IgD-negative memory B cell (primary cell): ENCODE measurements at regions not wholly inside any gene's neighbourhood (a gene's known extent, or its start where the extent isn't known, plus 50 kb on each side); places are given as distances from the start of the nearest gene placed in this dataset.

Experiments used
- H3K27ac Mint-ChIP-seq, 3 donors: one replicate each; pipeline ENCODE4 v1.8.0; 2020 to 2022; ENCODE audit warnings: mild to moderate bottlenecking in 3 of 3, mixed read lengths in 3 of 3, moderate library complexity in 1 of 3
- H3K27me3 Mint-ChIP-seq: one replicate; pipeline ENCODE4 v1.8.0; 2021; ENCODE audit warnings: mixed read lengths
- H3K36me3 Mint-ChIP-seq: one replicate; pipeline ENCODE4 v1.8.0; 2020; ENCODE audit warnings: mild to moderate bottlenecking, mixed read lengths
- H3K4me1 Mint-ChIP-seq, 3 donors: one replicate each; pipeline ENCODE4 v1.8.0; 2020 to 2022; ENCODE audit warnings: mixed read lengths in 3 of 3, mild to moderate bottlenecking in 1 of 3
- H3K4me3 Mint-ChIP-seq, 4 donors: one replicate each; pipeline ENCODE4 v1.8.0; 2020 to 2022; ENCODE audit warnings: mild to moderate bottlenecking in 4 of 4, mixed read lengths in 4 of 4, moderate library complexity in 3 of 4
- H3K9me3 Mint-ChIP-seq, 3 donors: one replicate each; pipeline ENCODE4 v1.8.0; 2020 to 2021; ENCODE audit warnings: mixed read lengths in 3 of 3, mild to moderate bottlenecking in 1 of 3

DNA sequence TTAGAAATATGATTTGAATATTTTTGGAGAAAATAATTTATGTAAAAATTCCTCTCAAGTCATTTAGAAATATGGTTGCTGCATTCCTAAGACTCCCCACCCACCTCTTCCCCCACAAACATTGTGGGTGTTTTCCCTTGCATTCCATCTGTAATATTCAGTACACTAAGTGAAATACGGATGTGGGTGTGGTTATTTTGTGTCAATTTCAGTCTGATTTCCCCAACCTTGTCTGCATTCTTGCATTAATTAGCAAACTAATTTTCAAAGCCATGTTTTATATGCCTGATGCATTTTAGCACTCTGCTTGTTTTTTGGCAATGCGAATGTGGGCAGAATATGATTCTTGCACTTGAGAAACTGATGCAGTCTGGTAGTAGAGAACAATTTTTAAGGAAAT, 408.3 kb upstream of the RGMA start:
- H3K4me1 Mint-ChIP-seq: no peaks in the 10 kb centered on the region
- no peaks in the 10 kb centered on the region for H3K27me3 Mint-ChIP-seq
- no peak overlapping the region for H3K27ac Mint-ChIP-seq
- no peaks in the 10 kb centered on the region for H3K36me3 Mint-ChIP-seq
- no peak overlapping the region for H3K4me3 Mint-ChIP-seq
- H3K9me3 Mint-ChIP-seq: peaks cover 0 to 6% (median 4%) of the 10 kb centered on the region in 3 donors

DNA sequence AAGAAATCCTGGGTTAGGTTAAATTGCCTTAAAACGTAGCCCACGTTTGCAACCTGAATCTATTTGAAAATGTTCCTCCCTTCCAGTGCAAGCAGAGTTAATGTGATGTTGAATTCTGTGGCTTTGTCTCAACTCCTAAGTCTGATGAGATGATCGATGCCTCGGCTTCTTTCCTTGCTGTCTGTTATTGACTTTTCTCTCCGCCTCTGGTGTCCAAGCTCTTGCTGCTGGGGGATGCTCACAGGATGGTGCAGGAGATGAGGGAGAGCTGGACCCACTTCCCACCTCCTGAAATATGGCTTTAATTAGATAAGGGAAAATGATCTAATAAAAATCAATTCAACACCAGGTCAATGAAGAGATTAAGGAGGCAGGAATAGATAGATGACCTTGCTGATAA, 407.9 kb upstream of the RGMA start:
- Mint-ChIP-seq H3K4me3 (no peak overlapping the region), H3K36me3 (no peaks in the 10 kb centered on the region), H3K9me3 (peaks cover 0 to 6% (median 4%) of the 10 kb centered on the region in 3 donors), H3K27ac (no peak overlapping the region), H3K4me1 (no peaks in the 10 kb centered on the region), H3K27me3 (no peaks in the 10 kb centered on the region)

DNA sequence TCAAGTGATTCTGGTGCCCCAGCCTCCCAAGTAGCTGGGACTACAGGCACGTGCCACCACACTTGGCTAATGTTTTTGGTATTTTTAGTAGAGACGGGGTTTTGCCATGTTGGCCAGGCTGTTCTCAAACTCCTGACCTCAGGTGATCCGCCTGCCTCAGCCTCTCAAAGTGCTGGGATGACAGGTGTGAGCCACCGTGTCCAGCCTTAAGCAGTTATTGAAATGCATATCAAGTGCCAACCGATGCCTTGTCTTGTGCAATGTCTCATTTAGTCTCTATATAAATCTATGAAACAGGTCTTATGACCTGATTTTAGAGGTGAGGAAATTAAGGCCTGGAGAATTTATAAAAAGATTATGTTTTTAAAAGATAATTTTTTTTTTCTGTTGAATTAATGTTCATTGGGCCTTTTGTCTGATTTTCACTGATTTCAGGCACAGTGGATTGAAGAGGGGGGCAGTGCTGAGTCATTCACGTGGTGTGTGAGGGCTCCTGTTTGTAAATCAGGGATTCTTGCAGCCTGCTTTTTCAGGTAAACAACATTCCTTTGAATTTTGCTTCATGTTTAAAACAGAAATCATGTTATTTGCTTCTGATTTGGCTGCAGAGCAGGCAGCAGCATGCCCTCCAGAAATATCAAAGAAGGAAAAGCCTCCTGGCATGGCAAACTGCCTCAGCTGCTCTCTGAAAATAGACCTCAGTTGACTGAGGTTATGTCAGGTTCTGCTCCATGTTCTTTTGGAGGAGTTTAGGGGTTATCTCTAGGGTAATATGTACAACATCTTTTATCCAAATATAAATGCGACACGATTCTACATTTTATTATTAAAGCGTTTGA, 407.0 kb upstream of the RGMA start:
- no peaks in the 10 kb centered on the region for H3K27me3 Mint-ChIP-seq
- no peaks in the 10 kb centered on the region for H3K4me1 Mint-ChIP-seq
- no peak overlapping the region for H3K27ac Mint-ChIP-seq
- H3K9me3 Mint-ChIP-seq: peaks cover 0 to 4% (median 3%) of the 10 kb centered on the region in 3 donors
- no peaks in the 10 kb centered on the region for H3K36me3 Mint-ChIP-seq
- H3K4me3 Mint-ChIP-seq: no peak overlapping the region

DNA sequence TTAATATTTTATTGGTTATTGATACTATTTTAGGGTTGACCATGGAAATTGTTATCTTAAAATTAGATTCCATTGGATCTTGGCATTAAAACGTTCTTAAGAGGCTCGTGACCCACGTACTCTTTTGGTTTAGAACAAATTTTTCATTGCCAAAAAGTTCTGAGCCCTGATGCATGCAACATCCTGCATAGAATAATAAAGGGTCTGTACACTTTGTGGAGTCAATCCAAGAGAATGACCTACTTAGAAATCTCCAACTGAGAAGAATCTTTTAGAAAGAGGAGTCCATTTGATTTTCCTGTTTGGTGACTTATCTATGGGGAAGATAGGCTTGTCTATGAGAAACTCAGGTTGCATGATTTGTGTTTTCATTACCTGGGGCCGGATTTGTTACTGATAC, 404.2 kb upstream of the RGMA start:
- Mint-ChIP-seq H3K4me3 (no peak overlapping the region), H3K27me3 (no peaks in the 10 kb centered on the region), H3K4me1 (no peaks in the 10 kb centered on the region), H3K9me3 (peaks cover 0 to 4% (median 2%) of the 10 kb centered on the region in 3 donors), H3K36me3 (no peaks in the 10 kb centered on the region), H3K27ac (no peak overlapping the region)

DNA sequence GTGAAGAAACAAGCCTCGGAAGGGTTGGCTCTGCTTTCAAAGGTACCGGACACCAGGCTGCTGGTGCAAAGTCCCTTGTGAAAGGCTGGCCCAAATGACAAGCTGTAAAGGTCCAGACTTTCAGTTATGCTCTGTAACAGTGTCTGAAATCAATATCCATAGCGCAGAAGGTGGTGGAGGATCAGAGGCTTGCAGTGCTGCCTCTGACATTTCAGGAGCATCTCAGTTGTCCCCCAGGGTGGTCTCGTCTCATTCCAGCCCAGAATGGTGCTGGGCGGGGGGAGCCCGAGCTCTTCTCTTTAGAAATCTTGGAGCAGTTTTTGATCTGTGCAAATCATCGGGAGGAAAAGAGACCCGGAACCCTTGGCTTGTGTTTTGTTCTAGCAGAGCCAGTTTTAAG, 402.3 kb upstream of the RGMA start:
- Mint-ChIP-seq H3K27me3 (no peaks in the 10 kb centered on the region), H3K27ac (no peak overlapping the region)

DNA sequence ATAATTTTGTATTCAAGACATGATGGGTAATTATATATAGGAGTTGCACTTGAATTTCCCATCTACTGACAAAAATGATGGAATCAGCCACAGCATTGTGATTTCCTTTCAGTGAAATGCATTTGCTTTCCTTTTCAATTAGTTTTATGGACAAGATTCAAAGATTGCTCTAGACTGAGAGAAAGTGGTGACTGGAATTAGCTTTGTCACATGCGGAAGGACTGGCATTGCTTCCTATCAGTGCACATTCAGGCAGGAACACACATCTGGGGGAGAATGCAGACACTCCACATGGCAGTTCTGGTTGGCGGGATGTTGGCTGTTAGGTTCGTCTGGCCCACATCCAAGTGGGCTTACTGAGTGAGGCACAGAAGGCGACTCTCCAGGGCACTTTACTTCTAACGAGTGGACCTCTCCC, 399.3 kb upstream of the RGMA start:
- no peak overlapping the region for H3K4me3 Mint-ChIP-seq
- no peak overlapping the region for H3K27ac Mint-ChIP-seq
- peaks cover 0 to 4% (median 0%) of the 10 kb centered on the region in 3 donors for H3K9me3 Mint-ChIP-seq
- no peaks in the 10 kb centered on the region for H3K4me1 Mint-ChIP-seq
- H3K36me3 Mint-ChIP-seq: no peaks in the 10 kb centered on the region
- peaks cover 1% of the 10 kb centered on the region for H3K27me3 Mint-ChIP-seq

More for the DNA sequence above, 402.3 kb upstream of the RGMA start:
- Mint-ChIP-seq H3K4me3 (no peak overlapping the region), H3K4me1 (no peaks in the 10 kb centered on the region), H3K9me3 (peaks cover 0 to 4% (median 0%) of the 10 kb centered on the region in 3 donors), H3K36me3 (no peaks in the 10 kb centered on the region)

DNA sequence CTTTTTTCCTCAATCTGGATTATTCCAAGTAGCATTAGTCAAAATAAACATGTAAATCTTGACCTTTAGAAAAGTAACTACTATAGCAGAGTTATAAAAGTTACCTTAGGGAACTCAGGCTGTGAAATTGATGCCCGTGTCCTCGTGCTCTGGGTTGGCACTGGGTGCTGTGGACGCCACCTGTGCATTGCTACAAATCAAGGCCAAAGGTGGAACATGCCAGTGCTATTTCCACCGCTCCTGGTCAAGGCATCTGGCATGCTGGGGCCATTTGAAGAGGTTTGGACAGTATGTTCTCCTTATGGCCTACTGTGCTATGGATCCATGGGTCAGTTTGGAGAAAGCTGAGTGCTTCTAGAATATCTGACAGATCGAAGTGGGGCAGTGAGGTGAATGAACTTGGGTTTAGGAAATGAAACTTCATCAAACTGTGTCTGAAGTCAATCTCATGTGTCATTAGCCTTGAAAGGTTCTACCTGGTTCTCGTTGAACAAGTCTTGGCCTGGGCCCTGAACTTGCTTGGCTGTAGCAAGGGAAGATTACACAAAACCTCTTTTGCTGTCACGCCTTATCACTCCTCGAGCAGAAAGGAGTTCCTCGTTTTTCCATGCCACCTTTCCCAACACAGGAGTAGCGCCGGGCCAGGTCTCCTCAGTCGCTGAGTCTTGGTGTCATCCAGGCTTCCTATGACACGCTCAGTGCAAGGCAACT, 397.6 kb upstream of the RGMA start:
- peaks cover 1% of the 10 kb centered on the region for H3K27me3 Mint-ChIP-seq
- H3K4me3 Mint-ChIP-seq: no peak overlapping the region
- no peak overlapping the region for H3K27ac Mint-ChIP-seq
- no peaks in the 10 kb centered on the region for H3K4me1 Mint-ChIP-seq
- no peaks in the 10 kb centered on the region for H3K36me3 Mint-ChIP-seq
- H3K9me3 Mint-ChIP-seq: no peaks in the 10 kb centered on the region

DNA sequence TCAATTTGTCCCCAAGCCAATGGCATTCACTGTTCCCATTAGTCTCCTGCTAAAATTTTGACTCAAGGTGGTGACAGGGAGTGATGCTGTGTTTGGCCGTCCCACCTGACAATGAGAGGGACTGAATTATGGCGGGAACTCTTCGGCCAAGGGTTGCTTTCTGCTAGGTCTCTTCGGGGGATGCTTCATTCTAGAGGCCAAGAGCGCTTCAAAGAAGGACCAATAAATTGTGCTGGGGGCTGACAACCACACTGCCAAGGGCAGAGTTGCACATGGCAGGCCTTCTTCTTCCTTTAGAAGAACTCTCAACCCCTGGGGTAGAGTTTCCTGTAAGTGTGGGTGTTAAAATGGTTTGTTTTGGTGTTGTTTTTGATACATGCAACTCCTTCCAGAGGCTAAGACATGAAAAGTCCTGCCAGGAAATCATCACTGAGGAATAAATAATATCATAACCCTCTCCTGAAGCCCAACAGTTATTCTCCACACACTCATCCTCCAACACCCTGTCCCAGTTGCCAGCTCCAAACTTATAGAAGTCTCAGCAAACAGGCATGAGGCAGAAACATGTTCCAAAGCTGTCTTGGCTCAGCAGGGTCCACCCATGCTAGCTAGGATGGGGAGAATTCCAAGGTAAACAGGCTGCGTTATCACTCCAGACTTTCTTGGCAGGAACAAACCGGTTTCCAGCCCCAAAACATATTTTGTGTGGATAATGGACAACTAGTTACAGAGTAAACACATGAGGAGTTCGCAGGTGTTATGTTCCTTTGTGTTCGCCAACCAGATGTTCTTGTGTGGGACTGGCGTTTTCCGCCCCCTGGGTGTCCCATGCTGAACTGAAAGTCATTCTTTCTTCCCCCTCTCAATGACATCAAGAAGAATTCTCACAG, 396.7 kb upstream of the RGMA start:
- no peak overlapping the region for H3K4me3 Mint-ChIP-seq
- H3K27ac Mint-ChIP-seq: no peak overlapping the region
- peaks cover 1% of the 10 kb centered on the region for H3K27me3 Mint-ChIP-seq
- no peaks in the 10 kb centered on the region for H3K4me1 Mint-ChIP-seq
- H3K9me3 Mint-ChIP-seq: no peaks in the 10 kb centered on the region
- H3K36me3 Mint-ChIP-seq: no peaks in the 10 kb centered on the region

DNA sequence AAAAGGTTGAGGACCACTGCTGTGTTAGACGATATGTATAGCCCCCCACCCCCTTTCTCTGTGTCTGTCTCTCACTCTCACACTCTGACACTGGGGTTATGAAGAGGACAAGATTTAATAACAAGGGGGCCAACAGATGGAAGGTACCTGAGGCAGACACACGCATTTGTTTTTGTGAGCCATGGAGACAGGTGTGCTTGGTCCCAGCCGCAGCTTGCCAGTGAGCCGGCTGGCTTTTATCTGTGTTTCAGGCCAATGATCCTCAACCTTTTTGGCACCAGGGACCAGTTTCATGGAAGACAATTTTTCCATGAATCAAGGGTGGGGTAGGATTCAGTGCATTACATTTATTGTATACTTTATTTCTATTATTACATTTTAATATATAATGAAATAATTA, 394.9 kb upstream of the RGMA start:
- H3K27ac Mint-ChIP-seq: no peak overlapping the region
- no peak overlapping the region for H3K4me3 Mint-ChIP-seq
- H3K4me1 Mint-ChIP-seq: no peaks in the 10 kb centered on the region
- H3K9me3 Mint-ChIP-seq: peaks cover 0 to 4% (median 0%) of the 10 kb centered on the region in 3 donors
- peaks cover 1% of the 10 kb centered on the region for H3K27me3 Mint-ChIP-seq
- H3K36me3 Mint-ChIP-seq: no peaks in the 10 kb centered on the region

DNA sequence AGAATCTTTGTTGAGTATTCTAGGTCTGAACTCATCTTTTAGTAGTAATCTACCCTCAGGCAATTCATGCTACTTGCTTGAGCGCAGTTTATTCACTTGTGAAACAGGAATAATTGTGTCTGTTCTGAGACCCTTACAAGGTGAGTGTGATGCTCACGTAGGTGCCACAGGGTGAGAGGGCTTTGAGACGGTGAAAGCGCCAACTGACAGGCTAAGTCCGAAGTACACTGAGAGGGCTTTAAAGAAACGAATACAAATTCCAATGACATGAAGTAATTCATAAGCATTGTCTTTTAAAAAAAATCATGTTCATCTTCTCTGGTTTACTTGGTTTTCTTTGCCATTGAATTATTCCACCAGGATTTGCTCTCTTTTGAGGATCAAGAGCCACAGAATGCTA, 393.7 kb upstream of the RGMA start:
- H3K4me3 Mint-ChIP-seq: no peak overlapping the region
- peaks cover 1% of the 10 kb centered on the region for H3K27me3 Mint-ChIP-seq
- H3K27ac Mint-ChIP-seq: no peak overlapping the region
- H3K9me3 Mint-ChIP-seq: peaks cover 0 to 9% (median 1%) of the 10 kb centered on the region in 3 donors
- no peaks in the 10 kb centered on the region for H3K4me1 Mint-ChIP-seq
- H3K36me3 Mint-ChIP-seq: no peaks in the 10 kb centered on the region

DNA sequence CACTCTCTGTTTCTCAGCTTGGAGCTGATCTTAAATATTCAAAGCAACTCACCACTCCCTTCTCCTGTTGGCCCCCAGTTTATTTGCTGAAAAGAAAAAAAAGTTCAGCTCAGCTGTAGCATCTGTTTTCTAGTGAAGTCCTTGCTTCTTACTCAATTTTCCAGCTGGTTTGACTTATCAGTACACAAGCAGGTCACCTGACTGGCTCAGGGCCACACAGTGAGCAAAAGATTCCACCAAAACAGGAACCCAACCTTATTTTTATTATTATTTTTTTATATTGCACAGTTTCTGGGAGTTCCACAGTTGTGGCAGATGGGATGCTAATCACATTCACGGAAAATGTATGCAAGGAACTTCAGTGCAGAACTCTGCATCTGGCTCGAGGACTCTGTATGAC, 390.7 kb upstream of the RGMA start:
- H3K9me3 Mint-ChIP-seq: peaks cover 3 to 9% (median 8%) of the 10 kb centered on the region in 3 donors
- H3K36me3 Mint-ChIP-seq: no peaks in the 10 kb centered on the region
- no peaks in the 10 kb centered on the region for H3K4me1 Mint-ChIP-seq
- H3K27me3 Mint-ChIP-seq: no peaks in the 10 kb centered on the region
- no peak overlapping the region for H3K27ac Mint-ChIP-seq
- no peak overlapping the region for H3K4me3 Mint-ChIP-seq

DNA sequence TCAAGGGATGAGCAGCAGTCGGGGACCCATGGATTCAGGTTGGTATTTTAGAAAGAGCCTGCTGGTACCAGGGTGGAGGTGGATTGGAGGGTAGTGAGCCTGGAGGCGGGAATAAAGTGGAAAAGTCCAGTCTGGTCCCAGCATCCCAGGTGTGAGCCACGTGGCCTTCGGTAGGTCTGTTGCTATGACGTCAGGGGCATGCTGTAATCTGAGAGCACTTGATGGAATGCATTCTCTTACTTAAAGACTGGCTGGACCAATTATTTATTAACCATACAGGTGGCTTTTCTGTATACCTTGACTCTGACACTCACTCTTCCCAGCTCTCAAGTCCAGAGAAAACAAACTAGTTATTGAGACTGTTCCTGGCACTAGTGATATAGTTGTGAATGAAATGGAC, 389.9 kb upstream of the RGMA start:
- H3K4me3 Mint-ChIP-seq: no peak overlapping the region
- no peaks in the 10 kb centered on the region for H3K36me3 Mint-ChIP-seq
- peaks cover 3 to 9% (median 8%) of the 10 kb centered on the region in 3 donors for H3K9me3 Mint-ChIP-seq
- no peak overlapping the region for H3K27ac Mint-ChIP-seq
- H3K27me3 Mint-ChIP-seq: no peaks in the 10 kb centered on the region
- H3K4me1 Mint-ChIP-seq: no peaks in the 10 kb centered on the region

DNA sequence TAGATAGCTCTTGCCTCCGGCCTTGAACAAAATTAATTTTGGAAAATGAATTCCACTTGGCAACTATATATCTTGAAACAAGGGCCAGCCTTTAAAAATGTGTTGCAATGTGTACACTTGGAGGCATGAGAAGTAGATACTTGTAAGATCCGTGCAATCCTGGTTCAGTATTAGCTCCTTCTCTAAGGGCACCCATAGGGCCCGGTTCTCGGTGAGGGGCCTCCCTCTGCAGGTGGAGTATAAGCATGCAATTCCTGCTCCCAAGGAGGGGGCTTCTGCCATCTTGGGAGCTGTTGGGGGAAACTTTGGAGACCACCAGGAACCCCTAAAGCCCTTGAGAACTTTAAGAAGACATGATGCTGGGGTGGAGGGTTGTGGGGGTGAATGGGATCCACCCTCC, 388.7 kb upstream of the RGMA start:
- peaks cover 3 to 9% (median 8%) of the 10 kb centered on the region in 3 donors for H3K9me3 Mint-ChIP-seq
- no peaks in the 10 kb centered on the region for H3K27me3 Mint-ChIP-seq
- H3K4me3 Mint-ChIP-seq: no peak overlapping the region
- H3K4me1 Mint-ChIP-seq: no peaks in the 10 kb centered on the region
- H3K27ac Mint-ChIP-seq: no peak overlapping the region
- no peaks in the 10 kb centered on the region for H3K36me3 Mint-ChIP-seq

DNA sequence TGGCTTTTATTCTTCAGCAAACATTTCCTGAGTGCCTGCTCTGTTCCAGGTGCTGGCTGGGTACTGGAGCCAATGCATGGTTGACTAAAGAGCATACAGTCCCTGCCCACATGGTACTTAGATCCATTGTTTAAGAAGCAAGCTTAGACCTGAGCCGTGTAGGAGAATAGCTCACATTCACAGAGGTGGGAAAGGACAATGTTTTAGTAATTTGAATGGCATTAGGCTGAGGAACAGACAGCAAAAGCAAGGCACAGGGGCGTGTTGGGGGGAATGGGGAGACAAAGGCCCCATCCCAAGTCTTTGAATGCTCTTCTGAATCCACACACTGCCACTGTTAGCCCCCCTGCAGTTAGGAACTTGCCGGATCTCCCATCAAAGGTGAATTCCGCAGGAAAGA, 388.2 kb upstream of the RGMA start:
- Mint-ChIP-seq H3K4me3 (no peak overlapping the region), H3K4me1 (no peaks in the 10 kb centered on the region), H3K27ac (no peak overlapping the region)

More for the DNA sequence above, 388.2 kb upstream of the RGMA start:
- Mint-ChIP-seq H3K36me3 (no peaks in the 10 kb centered on the region), H3K27me3 (no peaks in the 10 kb centered on the region), H3K9me3 (peaks cover 3 to 9% (median 8%) of the 10 kb centered on the region in 3 donors)
